ENCODE measurements at regions not wholly inside any gene's neighbourhood (a gene's known extent, or its start where the extent isn't known, plus 50 kb on each side); places are given as distances from the start of the nearest gene placed in this dataset.
A peak's percentile ranks its signal among the peaks of the same experiment; 100 is the strongest.

DNA sequence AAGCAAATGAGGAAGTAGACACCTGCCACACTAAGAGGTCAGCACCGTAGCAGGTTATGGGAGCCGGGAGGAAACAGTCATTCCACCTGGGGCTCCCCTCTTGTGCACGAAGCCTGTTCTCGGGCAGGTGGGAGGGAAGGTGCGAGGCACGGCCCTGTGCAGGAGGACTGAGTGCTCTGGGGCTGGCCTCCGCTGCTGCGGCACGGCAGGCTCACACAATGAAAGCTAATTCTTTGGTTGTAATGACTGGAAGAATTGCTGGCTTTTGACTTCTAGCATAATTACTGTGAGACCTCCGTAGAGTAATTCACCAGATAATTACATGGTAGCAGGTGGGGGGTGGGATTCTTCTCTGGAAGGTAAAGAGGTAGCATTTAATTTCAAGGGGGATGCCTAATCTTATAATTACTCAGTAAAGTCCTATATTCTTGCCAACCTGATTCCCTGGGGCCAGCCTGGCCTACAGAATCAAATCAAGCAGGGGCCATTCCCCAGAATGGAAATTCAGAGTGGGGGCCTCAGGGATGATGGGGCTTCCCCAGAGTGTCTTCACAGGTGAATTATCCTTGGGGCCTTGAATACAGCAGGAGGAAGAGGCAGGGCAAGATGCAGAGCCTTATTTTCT is 129.1 kb downstream of the TPRA1 start:
- no peak for DNase-seq (ENCODE audit: extremely low spot score, unreplicated experiment)
- H3K4me1 Mint-ChIP-seq (ENCODE audit: unreplicated experiment), result no peaks in the 10 kb centered on the region
- TF ChIP-seq, protein P1, sequence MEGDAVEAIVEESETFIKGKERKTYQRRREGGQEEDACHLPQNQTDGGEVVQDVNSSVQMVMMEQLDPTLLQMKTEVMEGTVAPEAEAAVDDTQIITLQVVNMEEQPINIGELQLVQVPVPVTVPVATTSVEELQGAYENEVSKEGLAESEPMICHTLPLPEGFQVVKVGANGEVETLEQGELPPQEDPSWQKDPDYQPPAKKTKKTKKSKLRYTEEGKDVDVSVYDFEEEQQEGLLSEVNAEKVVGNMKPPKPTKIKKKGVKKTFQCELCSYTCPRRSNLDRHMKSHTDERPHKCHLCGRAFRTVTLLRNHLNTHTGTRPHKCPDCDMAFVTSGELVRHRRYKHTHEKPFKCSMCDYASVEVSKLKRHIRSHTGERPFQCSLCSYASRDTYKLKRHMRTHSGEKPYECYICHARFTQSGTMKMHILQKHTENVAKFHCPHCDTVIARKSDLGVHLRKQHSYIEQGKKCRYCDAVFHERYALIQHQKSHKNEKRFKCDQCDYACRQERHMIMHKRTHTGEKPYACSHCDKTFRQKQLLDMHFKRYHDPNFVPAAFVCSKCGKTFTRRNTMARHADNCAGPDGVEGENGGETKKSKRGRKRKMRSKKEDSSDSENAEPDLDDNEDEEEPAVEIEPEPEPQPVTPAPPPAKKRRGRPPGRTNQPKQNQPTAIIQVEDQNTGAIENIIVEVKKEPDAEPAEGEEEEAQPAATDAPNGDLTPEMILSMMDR (conservative IDR thresholded peaks at IDR 0.05), result no peak
- no peaks in the 10 kb centered on the region for H3K36me3 Mint-ChIP-seq
- no peak overlapping the region for H3K4me3 Mint-ChIP-seq
- H3K27ac Mint-ChIP-seq, result no peak overlapping the region
- H3K9me3 Mint-ChIP-seq, result no peaks in the 10 kb centered on the region
- H3K27me3 Mint-ChIP-seq, result peaks cover 75% of the 10 kb centered on the region

DNA sequence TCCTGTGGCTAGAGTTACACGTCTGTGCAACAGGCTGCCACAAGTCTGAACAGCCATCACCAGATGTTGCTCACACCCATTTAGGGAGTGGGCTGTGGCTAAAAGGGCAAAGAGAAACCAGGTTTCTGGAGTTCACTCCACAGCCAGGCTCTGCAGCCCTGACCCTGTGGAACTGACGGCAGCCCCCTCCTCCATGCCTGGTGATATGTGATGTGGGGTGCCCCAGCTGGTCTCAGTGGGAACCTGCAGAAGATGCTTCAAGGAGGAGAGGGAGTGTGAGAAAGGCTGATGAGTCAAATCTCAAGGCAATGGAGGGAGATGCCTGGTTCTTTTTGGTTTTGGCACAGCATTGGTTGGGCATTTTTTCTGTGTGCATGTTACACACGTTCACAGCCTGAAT is 130.6 kb downstream of the TPRA1 start:
- H3K36me3 Mint-ChIP-seq, result no peaks in the 10 kb centered on the region
- no peak for DNase-seq (ENCODE audit: extremely low spot score, unreplicated experiment)
- peaks cover 4% of the 10 kb centered on the region for H3K4me1 Mint-ChIP-seq (ENCODE audit: unreplicated experiment)
- H3K27ac Mint-ChIP-seq, result no peak overlapping the region
- H3K9me3 Mint-ChIP-seq, result no peaks in the 10 kb centered on the region
- TF ChIP-seq, protein P1 (conservative IDR thresholded peaks at IDR 0.05), result no peak
- H3K27me3 Mint-ChIP-seq, result peaks cover 83% of the 10 kb centered on the region
- no peak overlapping the region for H3K4me3 Mint-ChIP-seq

DNA sequence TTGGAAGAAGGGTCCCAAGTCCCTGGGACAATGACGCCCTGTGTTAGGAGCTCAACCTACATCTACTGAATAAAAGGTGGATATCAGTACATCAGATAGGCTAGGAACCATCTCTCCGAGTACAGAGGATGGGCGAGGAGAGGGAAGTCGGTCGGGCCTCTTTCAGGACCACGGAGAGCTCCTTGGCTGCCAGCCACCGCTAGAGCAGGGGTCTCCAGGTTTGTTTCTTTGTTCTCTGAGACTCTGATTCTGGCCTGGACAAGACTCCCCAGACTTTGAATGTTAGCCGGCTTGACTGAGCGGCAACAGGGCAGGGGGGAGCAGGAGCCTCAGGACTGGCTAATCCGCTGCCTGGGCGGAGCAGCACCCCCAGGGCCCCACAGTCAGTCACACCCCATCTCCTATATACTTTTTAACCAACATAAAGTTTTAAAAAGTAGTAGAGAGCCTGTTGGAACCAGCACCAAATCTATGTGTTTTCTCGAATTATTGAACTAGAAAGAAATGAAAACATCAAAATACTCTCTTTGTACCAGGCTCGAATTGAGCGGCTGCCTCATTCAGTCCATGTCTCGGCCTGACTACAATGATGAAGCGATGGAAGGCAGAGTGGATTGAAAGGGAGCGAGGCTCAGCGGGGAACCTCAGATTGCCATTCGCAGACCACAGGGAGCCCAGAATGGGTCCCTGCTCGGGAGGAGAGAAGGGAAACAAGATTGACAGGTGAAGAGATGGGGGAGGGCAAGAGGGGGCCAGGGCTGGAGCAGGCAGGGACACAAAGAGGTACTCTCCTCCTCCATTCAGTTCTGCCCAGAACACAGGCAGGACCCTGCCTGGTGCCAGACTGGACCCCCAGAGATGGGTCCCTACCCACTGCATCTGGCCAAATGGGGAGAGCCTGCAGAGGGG is 131.6 kb downstream of the TPRA1 start:
- peak; percentile 81 for DNase-seq (ENCODE audit: extremely low spot score, unreplicated experiment)
- H3K27ac Mint-ChIP-seq, result no peak overlapping the region
- no peaks in the 10 kb centered on the region for H3K36me3 Mint-ChIP-seq
- H3K4me1 Mint-ChIP-seq (ENCODE audit: unreplicated experiment), result peaks cover 4% of the 10 kb centered on the region
- TF ChIP-seq, protein P1 (conservative IDR thresholded peaks at IDR 0.05), result no peak
- no peak overlapping the region for H3K4me3 Mint-ChIP-seq
- peaks cover 85% of the 10 kb centered on the region for H3K27me3 Mint-ChIP-seq
- H3K9me3 Mint-ChIP-seq, result no peaks in the 10 kb centered on the region

DNA sequence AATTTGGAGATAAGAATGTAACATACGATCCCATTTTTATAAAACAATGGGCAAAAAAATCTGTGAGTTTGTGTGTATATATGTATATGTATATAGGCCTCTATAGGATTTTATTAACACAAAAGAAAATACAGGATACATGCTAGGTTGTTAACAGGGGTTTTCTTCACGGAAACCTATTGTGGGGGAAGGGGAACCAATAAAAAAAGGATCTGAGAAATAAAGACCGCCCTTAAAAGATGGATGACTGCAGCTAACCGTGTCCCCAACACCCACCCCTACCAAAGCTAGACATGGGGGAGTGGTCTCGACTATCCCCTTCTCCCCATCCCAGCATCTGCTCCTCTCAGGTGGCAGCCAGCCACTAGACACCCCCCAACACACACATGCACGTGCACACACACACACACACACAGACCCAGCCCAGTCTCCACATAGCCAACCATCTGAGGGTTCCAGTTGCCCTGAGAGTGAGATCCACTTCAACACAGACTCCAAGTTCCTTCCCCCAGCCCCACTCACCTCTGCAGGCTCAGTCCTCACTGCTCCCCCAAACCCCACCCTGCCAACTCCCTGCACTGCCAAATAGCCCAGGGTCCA is 132.9 kb downstream of the TPRA1 start:
- no peak overlapping the region for H3K4me3 Mint-ChIP-seq
- peaks cover 93% of the 10 kb centered on the region for H3K27me3 Mint-ChIP-seq
- no peaks in the 10 kb centered on the region for H3K9me3 Mint-ChIP-seq

DNA sequence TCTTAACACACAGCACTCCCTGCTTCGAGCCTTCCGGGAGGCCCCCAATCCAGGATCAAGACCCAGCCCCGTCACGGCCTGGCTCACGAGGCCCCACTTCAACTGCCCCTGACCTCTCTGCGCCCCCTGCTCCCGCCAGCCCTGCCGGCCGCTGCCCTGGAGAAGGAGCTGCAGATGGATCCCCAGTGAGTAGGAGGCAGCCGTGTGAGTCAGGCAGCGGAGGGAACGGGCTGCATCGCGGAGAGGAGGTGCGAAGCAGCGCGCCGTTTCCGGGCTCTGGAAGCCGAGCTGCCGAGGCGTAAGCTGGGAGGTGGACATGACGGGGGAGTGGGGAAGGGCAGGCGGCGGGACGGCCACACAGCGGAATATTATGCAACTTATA is 133.4 kb downstream of the TPRA1 start:
- DNase-seq (ENCODE audit: extremely low spot score, unreplicated experiment), result no peak
- no peak overlapping the region for H3K4me3 Mint-ChIP-seq
- no peaks in the 10 kb centered on the region for H3K9me3 Mint-ChIP-seq
- no peaks in the 10 kb centered on the region for H3K36me3 Mint-ChIP-seq
- H3K27ac Mint-ChIP-seq, result no peak overlapping the region
- H3K4me1 Mint-ChIP-seq (ENCODE audit: unreplicated experiment), result peaks cover 4% of the 10 kb centered on the region
- TF ChIP-seq, protein P1 (conservative IDR thresholded peaks at IDR 0.05), result no peak
- H3K27me3 Mint-ChIP-seq, result peaks cover 90% of the 10 kb centered on the region

More for the DNA sequence above, 132.9 kb downstream of the TPRA1 start:
- H3K36me3 Mint-ChIP-seq, result no peaks in the 10 kb centered on the region
- H3K4me1 Mint-ChIP-seq (ENCODE audit: unreplicated experiment), result peaks cover 4% of the 10 kb centered on the region
- TF ChIP-seq, protein P1 (conservative IDR thresholded peaks at IDR 0.05), result no peak
- DNase-seq (ENCODE audit: extremely low spot score, unreplicated experiment), result no peak
- no peak overlapping the region for H3K27ac Mint-ChIP-seq
